ENCODE measurements at regions not wholly inside any gene's neighbourhood (a gene's known extent, or its start where the extent isn't known, plus 50 kb on each side); places are given as distances from the start of the nearest gene placed in this dataset.

DNA sequence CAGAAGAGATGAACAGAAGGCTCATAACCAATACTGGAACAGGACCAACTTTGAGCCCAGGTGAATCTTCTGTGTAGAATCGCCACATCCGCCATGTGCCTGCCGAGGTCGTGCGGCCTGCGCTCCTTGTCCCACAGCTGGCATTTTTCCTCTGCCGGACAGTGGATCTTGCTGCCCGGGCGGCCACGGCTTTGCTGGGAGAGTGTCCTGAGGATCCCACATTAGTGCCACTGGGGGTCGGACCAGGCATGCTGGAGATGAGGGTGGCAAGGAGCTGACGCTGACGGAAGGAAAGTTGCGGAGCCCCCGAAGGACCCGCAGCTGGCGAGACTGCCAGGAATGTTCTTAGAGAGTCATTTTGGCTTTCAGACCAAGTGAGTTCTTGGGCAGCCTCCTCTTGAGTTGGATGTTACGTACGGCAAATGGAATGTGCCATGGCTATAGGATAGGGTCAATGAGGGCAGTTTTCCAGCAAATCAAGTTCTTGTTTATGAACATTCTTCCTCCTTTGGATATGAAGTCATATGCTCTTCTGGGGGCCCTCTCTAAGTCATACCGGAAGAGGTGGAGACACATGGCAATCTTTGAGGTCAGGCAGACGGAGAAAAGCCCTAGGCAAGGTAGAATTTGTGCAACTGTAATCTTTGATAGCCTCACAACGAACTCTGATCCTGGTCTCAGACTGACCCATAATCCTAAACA lies 57.4 kb upstream of the NUP160 start:
- no peaks in the 10 kb centered on the region for H4K20me1 ChIP-seq (ENCODE audit: insufficient read depth, poor library complexity, severe bottlenecking)
- no peak overlapping the region for H3K4me2 ChIP-seq
- 93% methylated on average over 22 of the region's 22 CpGs for WGBS (ENCODE audit: low lambda C conversion rate, missing lambda C conversion rate)
- no peak overlapping the region for H3K27ac ChIP-seq
- TF ChIP-seq EZH2 (IDR thresholded peaks at IDR 0.05; ENCODE audit: borderline replicate concordance) (no peak), CTCF (IDR thresholded peaks at IDR 0.05; ENCODE audit: poor library complexity) (no peak), EZH2phosphoT487 (IDR thresholded peaks at IDR 0.05; ENCODE audit: low read depth, severe bottlenecking, unreplicated experiment) (no peak)
- H3K36me3 ChIP-seq (replicated peaks; ENCODE audit: insufficient read depth, low read depth) = no peaks in the 10 kb centered on the region
- DNase-seq (ENCODE audit: low spot score) = no peak
- H3K9me3 ChIP-seq (ENCODE audit: low read depth) = no peaks in the 10 kb centered on the region
- H3K9me2 ChIP-seq (replicated peaks; ENCODE audit: insufficient read depth) = no peaks in the 10 kb centered on the region
- H3K4me1 ChIP-seq (ENCODE audit: insufficient read depth) = no peaks in the 10 kb centered on the region
- no peak overlapping the region for H3K4me3 ChIP-seq
- H3K79me2 ChIP-seq = no peaks in the 10 kb centered on the region
- H2AFZ ChIP-seq = no peak overlapping the region
- no peaks in the 10 kb centered on the region for H3K27me3 ChIP-seq

DNA sequence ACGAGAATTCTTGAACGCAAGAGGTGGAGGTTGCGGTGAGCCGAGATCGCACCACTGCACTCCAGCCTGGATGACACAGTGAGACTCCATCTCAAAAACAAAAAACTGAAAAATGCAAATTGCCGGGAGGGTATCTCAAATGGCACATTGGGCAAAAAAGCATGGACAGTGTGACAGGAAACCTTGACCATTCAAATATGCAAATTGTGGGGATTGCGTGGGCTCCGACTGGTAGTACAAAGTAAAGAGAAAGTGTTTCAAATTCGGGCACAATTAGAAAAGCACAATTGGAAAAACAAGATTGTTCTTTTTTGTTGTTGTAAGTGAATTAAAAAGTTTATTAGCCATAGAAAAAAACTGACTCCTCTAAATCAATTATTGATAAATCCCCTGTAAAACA lies 56.7 kb upstream of the NUP160 start:
- Histone ChIP-seq H3K9me3 (ENCODE audit: low read depth) (no peaks in the 10 kb centered on the region), H3K27ac (no peak overlapping the region), H2AFZ (no peak overlapping the region), H3K27me3 (no peaks in the 10 kb centered on the region), H3K4me3 (no peak overlapping the region), H3K4me1 (ENCODE audit: insufficient read depth) (no peaks in the 10 kb centered on the region), H3K4me2 (no peak overlapping the region), H3K79me2 (no peaks in the 10 kb centered on the region), H3K36me3 (replicated peaks; ENCODE audit: insufficient read depth, low read depth) (no peaks in the 10 kb centered on the region), H3K9me2 (replicated peaks; ENCODE audit: insufficient read depth) (no peaks in the 10 kb centered on the region), H4K20me1 (ENCODE audit: insufficient read depth, poor library complexity, severe bottlenecking) (no peaks in the 10 kb centered on the region)
- TF ChIP-seq EZH2 (IDR thresholded peaks at IDR 0.05; ENCODE audit: borderline replicate concordance) (no peak), EZH2phosphoT487 (IDR thresholded peaks at IDR 0.05; ENCODE audit: low read depth, severe bottlenecking, unreplicated experiment) (no peak), CTCF (IDR thresholded peaks at IDR 0.05; ENCODE audit: poor library complexity) (no peak)
- 90% methylated on average over 9 of the region's 9 CpGs for WGBS (ENCODE audit: low lambda C conversion rate, missing lambda C conversion rate)
- no peak for DNase-seq (ENCODE audit: low spot score)

DNA sequence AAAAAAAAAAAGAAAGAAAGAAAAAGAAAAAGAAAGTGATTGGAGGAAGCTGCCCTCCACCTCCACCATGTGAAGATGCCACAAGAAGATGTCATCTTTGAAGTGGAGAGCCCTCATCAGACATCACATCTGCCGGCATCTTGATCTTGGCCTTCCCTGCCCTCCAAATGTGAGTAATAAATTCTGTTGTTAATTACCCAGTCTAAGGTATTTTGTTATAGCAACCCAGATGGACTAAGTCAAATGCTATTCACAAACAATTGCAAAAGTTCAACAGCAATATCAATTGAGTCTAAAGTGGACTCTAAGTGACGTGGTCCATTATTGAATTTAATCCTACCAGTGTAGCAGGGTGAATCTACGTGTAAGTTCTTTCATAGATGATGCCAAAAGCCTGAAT lies 55.9 kb upstream of the NUP160 start:
- no peaks in the 10 kb centered on the region for H3K36me3 ChIP-seq (replicated peaks; ENCODE audit: insufficient read depth, low read depth)
- no peak overlapping the region for H3K27ac ChIP-seq
- H3K4me1 ChIP-seq (ENCODE audit: insufficient read depth) = no peaks in the 10 kb centered on the region
- TF ChIP-seq CTCF (IDR thresholded peaks at IDR 0.05; ENCODE audit: poor library complexity) = no peak
- no peak for TF ChIP-seq EZH2phosphoT487 (IDR thresholded peaks at IDR 0.05; ENCODE audit: low read depth, severe bottlenecking, unreplicated experiment)
- TF ChIP-seq EZH2 (IDR thresholded peaks at IDR 0.05; ENCODE audit: borderline replicate concordance) = no peak
- no peak overlapping the region for H3K4me3 ChIP-seq
- no peaks in the 10 kb centered on the region for H4K20me1 ChIP-seq (ENCODE audit: insufficient read depth, poor library complexity, severe bottlenecking)
- H3K27me3 ChIP-seq = no peaks in the 10 kb centered on the region
- 92% methylated on average over 3 of the region's 3 CpGs for WGBS (ENCODE audit: low lambda C conversion rate, missing lambda C conversion rate)
- H3K9me2 ChIP-seq (replicated peaks; ENCODE audit: insufficient read depth) = no peaks in the 10 kb centered on the region
- no peak for DNase-seq (ENCODE audit: low spot score)
- H3K4me2 ChIP-seq = no peak overlapping the region
- H3K79me2 ChIP-seq = no peaks in the 10 kb centered on the region
- no peaks in the 10 kb centered on the region for H3K9me3 ChIP-seq (ENCODE audit: low read depth)
- H2AFZ ChIP-seq = no peak overlapping the region

All from hepatocyte (in vitro differentiated cells).